ENCODE measurements at regions not wholly inside any gene's neighbourhood (a gene's known extent, or its start where the extent isn't known, plus 50 kb on each side); places are given as distances from the start of the nearest gene placed in this dataset.

DNA sequence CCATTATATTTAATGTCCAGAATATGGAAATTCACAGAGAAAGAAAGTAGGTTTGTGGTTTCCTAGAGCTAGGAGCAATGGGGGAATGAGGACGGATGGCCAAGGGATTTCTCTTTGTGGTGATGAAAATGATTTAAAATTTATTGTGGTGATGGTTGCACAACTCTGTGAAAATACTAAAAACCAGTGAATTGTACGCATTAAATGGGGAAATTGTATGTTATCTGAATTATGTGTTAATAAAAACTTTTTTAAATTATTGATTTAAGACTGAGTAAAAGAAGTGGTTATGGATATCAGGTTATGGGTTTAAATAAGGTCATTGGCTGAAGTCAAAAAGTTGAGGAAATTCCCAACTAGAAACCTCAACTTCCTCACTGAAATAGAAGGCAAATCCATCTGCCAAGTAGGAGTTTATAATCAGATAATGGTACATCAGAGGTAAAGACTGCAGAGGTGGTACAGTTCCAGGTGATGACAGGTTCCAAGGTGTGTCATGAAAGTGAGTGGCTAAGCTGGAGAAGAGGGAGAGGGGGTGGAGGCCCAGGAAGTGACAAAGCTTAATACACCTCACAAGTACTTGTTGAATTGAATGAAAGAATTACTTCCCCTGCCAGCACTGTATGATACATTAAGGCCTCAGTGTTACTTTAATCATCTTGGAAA is 68.9 kb upstream of the CCDC71L start:
- no peak overlapping the region for H3K9ac ChIP-seq (ENCODE audit: low read length)
- H3K4me3 ChIP-seq (ENCODE audit: low read depth, low read length) = no peak overlapping the region
- H4K91ac ChIP-seq (ENCODE audit: low read depth, low read length) = no peak overlapping the region
- no peaks in the 10 kb centered on the region for H3K36me3 ChIP-seq (ENCODE audit: control insufficient read depth in 1 of 2, insufficient read depth in 2 of 2, low read length in 2 of 2)
- no peak overlapping the region for H3K4ac ChIP-seq (ENCODE audit: low read depth, low read length)
- H2BK120ac ChIP-seq (ENCODE audit: insufficient read depth, low read length, poor library complexity) = no peak overlapping the region
- H2BK5ac ChIP-seq (ENCODE audit: low read depth, low read length, poor library complexity) = no peak overlapping the region
- no peaks in the 10 kb centered on the region for H3K79me2 ChIP-seq (ENCODE audit: control insufficient read depth, insufficient read depth, low read length, poor library complexity)
- H3K23ac ChIP-seq (ENCODE audit: low read length) = no peak overlapping the region
- no peak overlapping the region for H3K27ac ChIP-seq (ENCODE audit: low read depth, low read length)
- DNase-seq = no peak
- H3K18ac ChIP-seq (ENCODE audit: low read length) = no peak overlapping the region
- no peak overlapping the region for H2AK5ac ChIP-seq (ENCODE audit: low read length)
- no peak overlapping the region for H4K8ac ChIP-seq (ENCODE audit: low read depth, low read length)
- no peak overlapping the region for H3K14ac ChIP-seq (ENCODE audit: low read length)
- H3K4me2 ChIP-seq (ENCODE audit: low read length) = no peak overlapping the region
- no peaks in the 10 kb centered on the region for H3K9me3 ChIP-seq (ENCODE audit: insufficient read depth, low read depth, low read length)
- WGBS (ENCODE audit: extremely low coverage, insufficient coverage, insufficient read length) = no CpG with 5 or more reads among the region's 2 CpGs
- H4K12ac ChIP-seq (ENCODE audit: low read depth, low read length) = no peak overlapping the region
- no peaks in the 10 kb centered on the region for H3K27me3 ChIP-seq (ENCODE audit: insufficient read depth, low read length)
- no peaks in the 10 kb centered on the region for H3K4me1 ChIP-seq (ENCODE audit: control insufficient read depth in 1 of 2, insufficient read depth in 2 of 2, low read length in 2 of 2)
- H3K79me1 ChIP-seq (ENCODE audit: low read length) = no peaks in the 10 kb centered on the region
- H2AFZ ChIP-seq (ENCODE audit: insufficient read depth, low read length, poor library complexity) = no peak overlapping the region
- H2BK12ac ChIP-seq (ENCODE audit: low read length) = no peak overlapping the region

DNA sequence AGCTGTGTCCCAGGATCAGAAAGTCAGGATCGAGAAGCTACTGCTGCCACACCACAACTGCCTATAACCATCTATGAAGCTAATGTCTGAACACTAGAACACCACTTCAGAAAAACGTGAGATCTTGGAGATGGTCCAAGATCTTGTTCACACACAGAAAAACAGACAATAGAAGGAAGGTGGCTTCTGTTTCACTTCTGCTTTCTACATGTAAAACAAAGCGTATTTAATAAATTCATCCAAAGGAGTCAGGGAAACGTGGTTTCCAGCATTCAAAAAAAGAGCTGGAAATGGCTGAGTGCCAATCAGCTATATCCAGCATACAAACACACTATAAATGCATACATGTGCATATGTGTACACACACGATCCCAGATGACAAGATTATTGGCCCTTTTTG is 70.2 kb upstream of the CCDC71L start:
- no peaks in the 10 kb centered on the region for H3K79me2 ChIP-seq (ENCODE audit: control insufficient read depth, insufficient read depth, low read length, poor library complexity)
- no peak overlapping the region for H4K8ac ChIP-seq (ENCODE audit: low read depth, low read length)
- H4K12ac ChIP-seq (ENCODE audit: low read depth, low read length) = no peak overlapping the region
- H2BK5ac ChIP-seq (ENCODE audit: low read depth, low read length, poor library complexity) = no peak overlapping the region
- H4K91ac ChIP-seq (ENCODE audit: low read depth, low read length) = no peak overlapping the region
- H3K4me2 ChIP-seq (ENCODE audit: low read length) = no peak overlapping the region
- no peak overlapping the region for H3K4me3 ChIP-seq (ENCODE audit: low read depth, low read length)
- no peak overlapping the region for H3K18ac ChIP-seq (ENCODE audit: low read length)
- H3K9me3 ChIP-seq (ENCODE audit: insufficient read depth, low read depth, low read length) = no peaks in the 10 kb centered on the region
- WGBS (ENCODE audit: extremely low coverage, insufficient coverage, insufficient read length) = no CpG with 5 or more reads among the region's 5 CpGs
- H3K27ac ChIP-seq (ENCODE audit: low read depth, low read length) = no peak overlapping the region
- no peaks in the 10 kb centered on the region for H3K79me1 ChIP-seq (ENCODE audit: low read length)
- no peak overlapping the region for H2BK12ac ChIP-seq (ENCODE audit: low read length)
- H2AFZ ChIP-seq (ENCODE audit: insufficient read depth, low read length, poor library complexity) = no peak overlapping the region
- no peak overlapping the region for H3K23ac ChIP-seq (ENCODE audit: low read length)
- DNase-seq = peak in 1 of 2 donors; percentile 16
- no peak overlapping the region for H3K9ac ChIP-seq (ENCODE audit: low read length)
- H3K14ac ChIP-seq (ENCODE audit: low read length) = no peak overlapping the region
- no peaks in the 10 kb centered on the region for H3K27me3 ChIP-seq (ENCODE audit: insufficient read depth, low read length)
- H2AK5ac ChIP-seq (ENCODE audit: low read length) = no peak overlapping the region
- H3K4me1 ChIP-seq (ENCODE audit: control insufficient read depth in 1 of 2, insufficient read depth in 2 of 2, low read length in 2 of 2) = no peaks in the 10 kb centered on the region
- no peak overlapping the region for H2BK120ac ChIP-seq (ENCODE audit: insufficient read depth, low read length, poor library complexity)
- H3K36me3 ChIP-seq (ENCODE audit: control insufficient read depth in 1 of 2, insufficient read depth in 2 of 2, low read length in 2 of 2) = no peaks in the 10 kb centered on the region
- H3K4ac ChIP-seq (ENCODE audit: low read depth, low read length) = no peak overlapping the region

DNA sequence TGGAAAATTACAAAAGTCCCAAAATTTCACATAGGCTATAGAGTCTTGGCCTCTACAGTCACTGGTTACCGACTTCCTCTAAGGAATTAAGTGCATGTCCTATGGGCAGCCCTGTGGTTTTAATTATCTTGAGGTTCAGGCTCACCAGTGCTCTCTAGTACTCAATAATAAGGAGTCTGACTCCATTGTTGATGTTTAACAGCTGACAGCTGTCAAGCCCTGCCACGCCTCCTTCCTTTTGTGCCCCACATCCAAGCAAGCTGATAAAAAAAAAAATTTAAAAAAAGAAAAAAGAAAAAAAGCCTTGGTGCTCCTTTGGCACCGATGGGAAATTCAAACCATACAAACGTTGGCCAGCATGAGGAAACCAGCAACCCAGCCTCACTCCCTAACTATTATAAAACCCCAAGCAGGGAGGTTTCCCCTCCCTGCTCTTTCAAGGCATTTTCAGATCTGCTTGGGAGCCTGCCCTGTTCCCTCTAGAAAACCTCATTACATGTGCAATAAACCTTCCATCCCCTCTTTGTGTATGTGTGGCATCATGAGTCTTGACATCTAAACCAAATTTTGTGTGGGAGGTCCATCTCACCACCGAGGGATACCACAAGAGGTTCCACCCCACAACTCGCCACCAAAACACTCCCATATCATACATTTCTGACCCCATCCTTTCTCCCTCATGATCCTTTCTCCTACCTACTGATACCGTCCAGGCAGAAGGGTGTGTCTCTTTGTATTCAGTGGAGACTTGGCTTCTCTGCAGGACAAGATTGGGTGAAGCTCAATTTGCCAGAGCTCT is 70.9 kb upstream of the CCDC71L start:
- Histone ChIP-seq H3K4me3 (ENCODE audit: low read depth, low read length) (no peak overlapping the region), H3K27me3 (ENCODE audit: insufficient read depth, low read length) (no peaks in the 10 kb centered on the region), H3K36me3 (ENCODE audit: control insufficient read depth in 1 of 2, insufficient read depth in 2 of 2, low read length in 2 of 2) (no peaks in the 10 kb centered on the region), H3K18ac (ENCODE audit: low read length) (no peak overlapping the region), H4K12ac (ENCODE audit: low read depth, low read length) (no peak overlapping the region), H4K91ac (ENCODE audit: low read depth, low read length) (no peak overlapping the region), H3K9me3 (ENCODE audit: insufficient read depth, low read depth, low read length) (no peaks in the 10 kb centered on the region), H2AFZ (ENCODE audit: insufficient read depth, low read length, poor library complexity) (no peak overlapping the region), H3K79me1 (ENCODE audit: low read length) (peaks cover 1% of the 10 kb centered on the region), H3K9ac (ENCODE audit: low read length) (no peak overlapping the region), H2BK12ac (ENCODE audit: low read length) (no peak overlapping the region), H3K23ac (ENCODE audit: low read length) (no peak overlapping the region), H4K8ac (ENCODE audit: low read depth, low read length) (no peak overlapping the region), H3K4me1 (ENCODE audit: control insufficient read depth in 1 of 2, insufficient read depth in 2 of 2, low read length in 2 of 2) (peaks cover 0 to 2% of the 10 kb centered on the region in 2 experiments), H3K4ac (ENCODE audit: low read depth, low read length) (no peak overlapping the region), H3K79me2 (ENCODE audit: control insufficient read depth, insufficient read depth, low read length, poor library complexity) (no peaks in the 10 kb centered on the region), H2BK120ac (ENCODE audit: insufficient read depth, low read length, poor library complexity) (no peak overlapping the region), H3K4me2 (ENCODE audit: low read length) (no peak overlapping the region), H2AK5ac (ENCODE audit: low read length) (no peak overlapping the region), H3K27ac (ENCODE audit: low read depth, low read length) (no peak overlapping the region), H3K14ac (ENCODE audit: low read length) (no peak overlapping the region), H2BK5ac (ENCODE audit: low read depth, low read length, poor library complexity) (no peak overlapping the region)
- 100% methylated on average over 2 of the region's 7 CpGs for WGBS (ENCODE audit: extremely low coverage, insufficient coverage, insufficient read length)
- DNase-seq = no peak

DNA sequence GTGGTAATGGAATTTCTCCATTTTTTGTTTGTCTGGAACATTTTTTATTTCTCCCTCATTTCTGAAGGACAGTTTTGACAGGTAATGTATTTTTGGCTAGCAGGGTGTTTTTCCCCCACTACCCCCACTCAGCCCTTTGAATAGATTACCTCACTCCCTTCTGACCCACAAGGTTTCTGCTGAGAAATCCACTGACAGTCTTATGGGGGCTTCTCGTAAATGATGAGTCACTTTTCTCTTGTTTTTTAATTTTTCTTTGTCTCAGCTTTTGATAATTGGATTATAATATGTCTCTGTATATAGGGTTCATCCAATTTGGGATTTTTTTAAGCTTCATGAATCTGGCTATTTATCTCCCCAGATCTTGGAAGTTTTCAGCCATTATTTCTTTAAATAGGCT is 74.7 kb upstream of the CCDC71L start:
- Histone ChIP-seq H3K4ac (ENCODE audit: low read depth, low read length) (no peak overlapping the region), H4K12ac (ENCODE audit: low read depth, low read length) (no peak overlapping the region), H3K79me2 (ENCODE audit: control insufficient read depth, insufficient read depth, low read length, poor library complexity) (no peaks in the 10 kb centered on the region), H3K27me3 (ENCODE audit: insufficient read depth, low read length) (no peaks in the 10 kb centered on the region), H2BK12ac (ENCODE audit: low read length) (no peak overlapping the region), H2AFZ (ENCODE audit: insufficient read depth, low read length, poor library complexity) (no peak overlapping the region), H3K9ac (ENCODE audit: low read length) (no peak overlapping the region), H3K9me3 (ENCODE audit: insufficient read depth, low read depth, low read length) (no peaks in the 10 kb centered on the region), H3K4me2 (ENCODE audit: low read length) (no peak overlapping the region), H3K18ac (ENCODE audit: low read length) (no peak overlapping the region), H3K23ac (ENCODE audit: low read length) (no peak overlapping the region), H2AK5ac (ENCODE audit: low read length) (no peak overlapping the region), H3K4me3 (ENCODE audit: low read depth, low read length) (no peak overlapping the region), H4K8ac (ENCODE audit: low read depth, low read length) (no peak overlapping the region), H2BK120ac (ENCODE audit: insufficient read depth, low read length, poor library complexity) (no peak overlapping the region), H3K79me1 (ENCODE audit: low read length) (peaks cover 2% of the 10 kb centered on the region), H2BK5ac (ENCODE audit: low read depth, low read length, poor library complexity) (no peak overlapping the region), H3K14ac (ENCODE audit: low read length) (no peak overlapping the region), H3K27ac (ENCODE audit: low read depth, low read length) (no peak overlapping the region), H4K91ac (ENCODE audit: low read depth, low read length) (no peak overlapping the region), H3K4me1 (ENCODE audit: control insufficient read depth in 1 of 2, insufficient read depth in 2 of 2, low read length in 2 of 2) (peaks cover 0 to 3% of the 10 kb centered on the region in 2 experiments), H3K36me3 (ENCODE audit: control insufficient read depth in 1 of 2, insufficient read depth in 2 of 2, low read length in 2 of 2) (no peaks in the 10 kb centered on the region)
- DNase-seq = no peak
- WGBS (ENCODE audit: extremely low coverage, insufficient coverage, insufficient read length) = no CpG with 5 or more reads among the region's 1 CpG
